H9 (cell line): ENCODE measurements at regions not wholly inside any gene's neighbourhood (a gene's known extent, or its start where the extent isn't known, plus 50 kb on each side); places are given as distances from the start of the nearest gene placed in this dataset.

Source experiments
- DNase-seq: peaks from one replicate; pipeline ENCODE4 v3.0.0-alpha.2; 2017
- H2AFZ ChIP-seq: one replicate; pipeline ENCODE4 v1.6.1; 2013; ENCODE audit warnings: mild to moderate bottlenecking, low read length, control low read depth, moderate library complexity
- H2AK5ac ChIP-seq: 2 replicates; pipeline ENCODE4 v1.6.1; 2013; ENCODE audit warnings: low read length, control low read depth, mixed read lengths; ENCODE audit not compliant: insufficient read length
- H2BK120ac ChIP-seq: one replicate; pipeline ENCODE4 v1.6.1; 2013; ENCODE audit warnings: low read depth, mild to moderate bottlenecking, low read length, control low read depth, inconsistent platforms; ENCODE audit not compliant: poor library complexity, severe bottlenecking
- H2BK12ac ChIP-seq: 2 replicates; pipeline ENCODE4 v1.6.1; 2013; ENCODE audit warnings: low read length, control low read depth, mixed read lengths, low read depth; ENCODE audit not compliant: insufficient read length
- H2BK15ac ChIP-seq: 2 replicates; pipeline ENCODE4 v1.6.1; 2013; ENCODE audit warnings: low read depth, low read length, control low read depth
- H2BK20ac ChIP-seq: one replicate; pipeline ENCODE4 v1.6.1; 2013; ENCODE audit warnings: low read depth, mild to moderate bottlenecking, low read length, control low read depth, inconsistent platforms; ENCODE audit not compliant: poor library complexity, severe bottlenecking
- H2BK5ac ChIP-seq: 2 replicates; pipeline ENCODE4 v1.6.1; 2013; ENCODE audit warnings: low read length, control low read depth, mixed read lengths; ENCODE audit not compliant: insufficient read length
- H3K14ac ChIP-seq: 2 replicates; pipeline ENCODE4 v1.6.1; 2013; ENCODE audit warnings: low read length, control low read depth; ENCODE audit not compliant: insufficient read depth
- H3K18ac ChIP-seq: 2 replicates; pipeline ENCODE4 v1.6.1; 2013; ENCODE audit warnings: low read depth, mild to moderate bottlenecking, mixed read lengths, low read length, control low read depth; ENCODE audit not compliant: insufficient read length
- H3K23ac ChIP-seq: 2 replicates; pipeline ENCODE4 v1.6.1; 2013; ENCODE audit warnings: low read length, control low read depth, mixed read lengths, low read depth; ENCODE audit not compliant: insufficient read length
- H3K23me2 ChIP-seq: 2 replicates; pipeline ENCODE4 v1.6.1; 2013; ENCODE audit warnings: low read depth, mild to moderate bottlenecking, mixed read lengths, low read length, control low read depth; ENCODE audit not compliant: insufficient read length, poor library complexity, severe bottlenecking
- H3K27ac ChIP-seq: 2 replicates; pipeline ENCODE4 v1.5.1; 2013; ENCODE audit warnings: low read length, control low read depth, mixed read lengths, low read depth; ENCODE audit not compliant: insufficient read length
- H3K27me3 ChIP-seq: 2 replicates; pipeline ENCODE4 v1.6.1; 2013; ENCODE audit warnings: low read length, control low read depth, inconsistent platforms; ENCODE audit not compliant: insufficient read depth
- H3K4ac ChIP-seq: 2 replicates; pipeline ENCODE4 v1.6.1; 2013; ENCODE audit warnings: low read depth, mild to moderate bottlenecking, control low read depth, inconsistent platforms, low read length, moderate library complexity
- H3K4me1 ChIP-seq: 2 replicates; pipeline ENCODE4 v1.6.1; 2013; ENCODE audit warnings: low read length, control low read depth, inconsistent platforms; ENCODE audit not compliant: insufficient read depth
- H3K4me2 ChIP-seq: 2 replicates; pipeline ENCODE4 v1.6.1; 2013; ENCODE audit warnings: low read length, control low read depth, mixed read lengths; ENCODE audit not compliant: insufficient read length, insufficient read depth
- H3K56ac ChIP-seq: 2 replicates; pipeline ENCODE4 v1.6.1; 2013; ENCODE audit warnings: low read depth, mild to moderate bottlenecking, mixed read lengths, low read length, control low read depth; ENCODE audit not compliant: insufficient read length
- H3K79me1 ChIP-seq: 2 replicates; pipeline ENCODE4 v1.6.1; 2013; ENCODE audit warnings: low read depth, mild to moderate bottlenecking, moderate library complexity, low read length, control low read depth, inconsistent platforms; ENCODE audit not compliant: insufficient read depth, poor library complexity, severe bottlenecking
- H3K79me2 ChIP-seq: 2 replicates; pipeline ENCODE4 v1.6.1; 2013; ENCODE audit warnings: low read length, control low read depth, inconsistent platforms; ENCODE audit not compliant: insufficient read depth
- H3K9ac ChIP-seq: 2 replicates; pipeline ENCODE4 v1.6.1; 2013; ENCODE audit warnings: low read length, control low read depth, mixed read lengths; ENCODE audit not compliant: insufficient read length; ENCODE audit errors: extremely low read depth
- H3K9me3 ChIP-seq: one replicate; pipeline ENCODE4 v1.6.1; 2013; ENCODE audit warnings: low read depth, low read length, inconsistent platforms; ENCODE audit not compliant: control insufficient read depth
- H3T11ph ChIP-seq: one replicate; pipeline ENCODE4 v1.6.1; 2013; ENCODE audit warnings: mild to moderate bottlenecking, low read length, control low read depth, inconsistent platforms
- H4K20me1 ChIP-seq: one replicate; pipeline ENCODE4 v1.6.1; 2013; ENCODE audit not compliant: control insufficient read depth, insufficient read length, insufficient read depth
- H4K5ac ChIP-seq: 2 replicates; pipeline ENCODE4 v1.6.1; 2013; ENCODE audit warnings: low read depth, mild to moderate bottlenecking, mixed read lengths, low read length, control low read depth; ENCODE audit not compliant: insufficient read length
- H4K8ac ChIP-seq: replicated peaks from 2 replicates; pipeline ENCODE4 v1.6.1; 2013; ENCODE audit warnings: low read length, control low read depth, mixed read lengths, low read depth; ENCODE audit not compliant: insufficient read length
- H4K91ac ChIP-seq: 2 replicates; pipeline ENCODE4 v1.6.1; 2013; ENCODE audit warnings: low read depth, mild to moderate bottlenecking, moderate library complexity, mixed read lengths, low read length, control low read depth; ENCODE audit not compliant: insufficient read length
- H3K27ac Mint-ChIP-seq, 3 experiments: 2 replicates in 2 of 3; 3 replicates in 1 of 3; pipeline ENCODE4 v1.8.0; 2020 to 2021; ENCODE audit warnings: mixed read lengths in 3 of 3, mild to moderate bottlenecking in 1 of 3, moderate library complexity in 1 of 3
- H3K27me3 Mint-ChIP-seq: 2 replicates; pipeline ENCODE4 v1.8.0; 2021; ENCODE audit warnings: low read depth, mild to moderate bottlenecking, moderate library complexity, mixed read lengths
- H3K36me3 Mint-ChIP-seq, 3 experiments: 2 replicates in 2 of 3; 3 replicates in 1 of 3; pipeline ENCODE4 v1.8.0; 2020 to 2021; ENCODE audit warnings: low read depth in 3 of 3, mixed read lengths in 3 of 3; ENCODE audit not compliant: insufficient read depth in 1 of 3
- H3K4me1 Mint-ChIP-seq, 2 experiments: 2 replicates each; pipeline ENCODE4 v1.8.0; 2020; ENCODE audit warnings: mixed read lengths in 2 of 2
- H3K4me3 Mint-ChIP-seq, 2 experiments: 2 replicates in 1 of 2; 3 replicates in 1 of 2; pipeline ENCODE4 v1.8.0; 2020 to 2021; ENCODE audit warnings: mild to moderate bottlenecking in 2 of 2, mixed read lengths in 2 of 2, moderate library complexity in 1 of 2
- H3K9me3 Mint-ChIP-seq, 2 experiments: 2 replicates in 1 of 2; 3 replicates in 1 of 2; pipeline ENCODE4 v1.8.0; 2020; ENCODE audit warnings: mild to moderate bottlenecking in 2 of 2, mixed read lengths in 2 of 2, moderate library complexity in 1 of 2
- CTCF ChIP-seq: fragments of 200-600 bp; sonication (generic); conservative IDR thresholded peaks from 3 replicates; pipeline ENCODE4 v1.8.0; 2021; ENCODE audit warnings: antibody characterized with exemption, mild to moderate bottlenecking
- WGBS: extraction: QIAGEN DNeasy Blood & Tissue Kit; methylation state at CpG from one replicate; pipeline ENCODE4 v1.1.7; 2013; ENCODE audit warnings: missing lambda C conversion rate, low lambda C conversion rate, mixed read lengths; ENCODE audit not compliant: insufficient read length; ENCODE audit errors: extremely low coverage; 5-methylcytosine and 5-hydroxymethylcytosine counted together

- H3K27me3 ChIP-seq = no peaks in the 10 kb centered on the region
- no peak overlapping the region for H3K4ac ChIP-seq
- no peaks in the 10 kb centered on the region for H3K79me2 ChIP-seq
- H3K4me1 Mint-ChIP-seq = no peaks in the 10 kb centered on the region
- H3K27me3 Mint-ChIP-seq = no peaks in the 10 kb centered on the region
- H3T11ph ChIP-seq = no peak overlapping the region
- peak; percentile 61 for TF ChIP-seq CTCF
- no peak overlapping the region for H3K27ac Mint-ChIP-seq
- peaks cover 15 to 17% of the 10 kb centered on the region in 2 experiments for H3K9me3 Mint-ChIP-seq
- no peak for DNase-seq
- H3K23me2 ChIP-seq = no peaks in the 10 kb centered on the region
- H3K9me3 ChIP-seq = no peaks in the 10 kb centered on the region
- no peak overlapping the region for H2BK20ac ChIP-seq
- no peak overlapping the region for H3K27ac ChIP-seq
- no peak overlapping the region for H2AK5ac ChIP-seq
- peaks cover 5 to 21% (median 6%) of the 10 kb centered on the region in 3 experiments; a peak in 6 of 7 replicates for H3K36me3 Mint-ChIP-seq
- no peak overlapping the region for H3K9ac ChIP-seq
- H2BK12ac ChIP-seq = no peak overlapping the region
- no peak overlapping the region for H3K4me3 Mint-ChIP-seq
- no peaks in the 10 kb centered on the region for H3K79me1 ChIP-seq
- no peak overlapping the region for H3K18ac ChIP-seq
- H2AFZ ChIP-seq = no peak overlapping the region
- H2BK5ac ChIP-seq = no peak overlapping the region
- no CpG with 5 or more reads among the region's 1 CpG for WGBS
- no peak overlapping the region for H3K4me2 ChIP-seq
- no peak overlapping the region for H4K5ac ChIP-seq
- no peak overlapping the region for H3K14ac ChIP-seq
- no peak overlapping the region for H3K23ac ChIP-seq
- no peak overlapping the region for H3K56ac ChIP-seq
- no peaks in the 10 kb centered on the region for H3K4me1 ChIP-seq
- no peak overlapping the region for H4K8ac ChIP-seq
- no peaks in the 10 kb centered on the region for H4K20me1 ChIP-seq
- H4K91ac ChIP-seq = no peak overlapping the region
- H2BK120ac ChIP-seq = no peak overlapping the region
- H2BK15ac ChIP-seq = no peak overlapping the region
Measured at GRCh38 chr9:22718653-22719052, 272.0 kb downstream of the DMRTA1 start.
